K562 (cell line): ENCODE measurements at regions not wholly inside any gene's neighbourhood (a gene's known extent, or its start where the extent isn't known, plus 50 kb on each side); places are given as distances from the start of the nearest gene placed in this dataset.

Experiments
- ATAC-seq: fragments of 200-7000 bp; cut with Tn5 transposase; 3 replicates; pipeline ENCODE4 v1.9.1; 2020; ENCODE audit warnings: moderate library complexity
- BruUV-seq: library from RNA; stranded (reverse); fragments of 400-500 nt; replicated peaks from 2 replicates; lab custom pipeline; 2021; lab: Mats Ljungman, UMichigan
- CTCF ChIA-PET: fragments of 300-600 bp; formaldehyde crosslinking; extraction: SDS; loops from one replicate; lab custom pipeline; 2021; ENCODE audit warnings: low intra/inter-chr PET ratio; lab: Yijun Ruan, JAX
- POLR2A ChIA-PET: fragments of 300-600, 350-650 bp; sonication (Branson Sonifier 250); formaldehyde crosslinking; extraction: SDS; loops from one replicate; lab custom pipeline; 2021; ENCODE audit warnings: antibody characterized with exemption, inconsistent platforms; lab: Yijun Ruan, JAX
- DNase-seq, 4 experiments: peaks; one replicate each; pipeline versions ENCODE4 v3.0.0 to v3.0.0-alpha.2; 2011 to 2018; ENCODE audit warnings: low spot score in 3 of 4, mixed read lengths in 3 of 4; ENCODE audit errors: extremely low read depth in 1 of 4
- FAIRE-seq: peaks from 2 replicates; lab custom pipeline; 2011; peaks lifted over from hg19 to GRCh38; lab: Jason Lieb, UNC
- H2AFZ ChIP-seq: 2 replicates; pipeline ENCODE4 v1.6.0; 2011; ENCODE audit warnings: low read depth, low read length, control low read depth, inconsistent platforms
- H3K27ac ChIP-seq: fragments of 200-600 bp; 3 replicates; pipeline ENCODE4 v1.8.0; 2011; ENCODE audit warnings: low read depth, mild to moderate bottlenecking, control low read depth, inconsistent platforms, low read length, moderate library complexity, mixed read lengths; ENCODE audit errors: extremely low read depth
- H3K27me3 ChIP-seq, 2 experiments: fragments of 300-600 bp in 1 of 2; 2 replicates in 1 of 2; 3 replicates in 1 of 2; pipeline versions ENCODE4 v1.6.0 to v1.8.0; 2011; ENCODE audit warnings: inconsistent platforms in 2 of 2, low read length in 2 of 2, mild to moderate bottlenecking in 1 of 2, mixed read lengths in 1 of 2, moderate library complexity in 1 of 2; ENCODE audit not compliant: control insufficient read depth in 2 of 2, insufficient read depth in 2 of 2
- H3K36me3 ChIP-seq: fragments of 300-600 bp; 3 replicates; pipeline ENCODE4 v1.8.0; 2011; ENCODE audit warnings: mild to moderate bottlenecking, low read length, inconsistent platforms; ENCODE audit not compliant: control insufficient read depth, insufficient read depth
- H3K4me1 ChIP-seq, 2 experiments: fragments of 200-600 bp in 1 of 2; replicated peaks in 1 of 2; 2 replicates in 1 of 2; 3 replicates in 1 of 2; pipeline versions ENCODE4 v1.5.1 to v1.8.0; 2011; ENCODE audit warnings: inconsistent platforms in 2 of 2, low read length in 2 of 2, mild to moderate bottlenecking in 1 of 2, mixed read lengths in 1 of 2, moderate library complexity in 1 of 2; ENCODE audit not compliant: control insufficient read depth in 2 of 2, insufficient read depth in 2 of 2
- H3K4me2 ChIP-seq: 2 replicates; pipeline ENCODE4 v1.6.1; 2011; ENCODE audit warnings: low read length, control low read depth, inconsistent platforms, mixed read lengths; ENCODE audit not compliant: insufficient read depth
- H3K4me3 ChIP-seq: fragments of 200-600 bp; sonication (generic), shearing (Covaris generic); 2 replicates; pipeline ENCODE4 v1.5.1; 2016; ENCODE audit warnings: control low read depth, inconsistent platforms
- H3K79me2 ChIP-seq: fragments of 200-600 bp; 3 replicates; pipeline ENCODE4 v1.8.0; 2011; ENCODE audit warnings: low read length, inconsistent platforms; ENCODE audit not compliant: control insufficient read depth, insufficient read depth
- H3K9ac ChIP-seq, 2 experiments: 2 replicates each; pipeline versions ENCODE4 v1.6.0 to v1.6.1; 2011; ENCODE audit warnings: low read depth in 2 of 2, low read length in 2 of 2, control low read depth in 1 of 2, inconsistent platforms in 1 of 2, mild to moderate bottlenecking in 1 of 2, mixed read lengths in 1 of 2; ENCODE audit not compliant: insufficient read depth in 1 of 2
- H3K9me1 ChIP-seq: one replicate; pipeline ENCODE4 v1.6.0; 2011; ENCODE audit warnings: inconsistent platforms, mild to moderate bottlenecking, low read length, moderate library complexity; ENCODE audit not compliant: control insufficient read depth, insufficient read depth
- H3K9me3 ChIP-seq: replicated peaks from 2 replicates; pipeline ENCODE4 v1.5.1; 2011; ENCODE audit warnings: low read depth, low read length, inconsistent platforms; ENCODE audit not compliant: control insufficient read depth, insufficient read depth
- H4K20me1 ChIP-seq: replicated peaks from 2 replicates; pipeline ENCODE4 v1.6.1; 2011; ENCODE audit warnings: low read length, inconsistent platforms, mixed read lengths; ENCODE audit not compliant: control insufficient read depth, insufficient read depth
- ARID3A ChIP-seq: IDR thresholded peaks from 2 replicates; pipeline ENCODE4 v1.6.1; 2012; ENCODE audit warnings: low read depth, low read length, improper control_type of control experiment, borderline replicate concordance
- CCNT2 ChIP-seq: IDR thresholded peaks from 2 replicates; pipeline ENCODE4 v1.6.1; 2011; ENCODE audit warnings: borderline replicate concordance, low read depth, mild to moderate bottlenecking, moderate library complexity, mixed read lengths, low read length; ENCODE audit not compliant: insufficient read length; ENCODE audit errors: extremely low read depth
- FOXP1 ChIP-seq: sonication (generic); formaldehyde crosslinking; IDR thresholded peaks from 2 replicates; pipeline ENCODE4 v1.8.0; 2022; ENCODE audit warnings: mild to moderate bottlenecking, missing genetic modification reagents
- MECOM ChIP-seq: fragments of 250-450 bp; sonication (Bioruptor Pico); IDR thresholded peaks from 2 replicates; pipeline ENCODE4 v1.8.0; 2022; ENCODE audit warnings: inconsistent platforms
- MTA2 ChIP-seq: fragments of 450-650 bp; IDR thresholded peaks from 2 replicates; pipeline ENCODE4 v1.6.1; 2016; ENCODE audit warnings: low read depth
- MYNN ChIP-seq, 2 experiments: sonication (generic); formaldehyde crosslinking in 1 of 2; IDR thresholded peaks; 2 replicates each; pipeline versions ENCODE4 v1.5.0 to v1.6.1; 2016 to 2020; ENCODE audit warnings: antibody characterized with exemption in 1 of 2, missing genetic modification reagents in 1 of 2
- NFIX ChIP-seq: fragments of 250-450 bp; sonication (Bioruptor Pico); IDR thresholded peaks from 2 replicates; pipeline ENCODE4 v1.4.0; 2020; ENCODE audit warnings: low read depth, mild to moderate bottlenecking, moderate library complexity
- NR1H2 ChIP-seq: sonication (generic); formaldehyde crosslinking; IDR thresholded peaks from 2 replicates; pipeline ENCODE4 v1.4.0; 2020; ENCODE audit warnings: mild to moderate bottlenecking, missing genetic modification reagents
- PREB ChIP-seq: sonication (generic); formaldehyde crosslinking; IDR thresholded peaks from 2 replicates; pipeline ENCODE4 v1.8.1; 2023; ENCODE audit warnings: mild to moderate bottlenecking, missing genetic modification reagents
- PYGO2 ChIP-seq: fragments of 450-650 bp; IDR thresholded peaks from 2 replicates; pipeline ENCODE4 v1.6.1; 2016; ENCODE audit warnings: mild to moderate bottlenecking, missing genetic modification characterization, moderate library complexity, missing compliant biosample characterization
- SMAD3 ChIP-seq: fragments of 450-650 bp; formaldehyde crosslinking; conservative IDR thresholded peaks from 2 replicates; pipeline ENCODE4 v1.4.0; 2020; ENCODE audit warnings: mild to moderate bottlenecking
- SMARCA4 ChIP-seq: fragments of 450-650 bp; IDR thresholded peaks from 2 replicates; pipeline ENCODE4 v1.6.1; 2016
- SRSF3 ChIP-seq: fragments of 200-400 bp; formaldehyde crosslinking; IDR thresholded peaks from 2 replicates; pipeline ENCODE4 v1.6.1; 2016; ENCODE audit warnings: mild to moderate bottlenecking, low read length, moderate library complexity; ENCODE audit not compliant: insufficient read depth
- TAF1 ChIP-seq: IDR thresholded peaks from 2 replicates; pipeline ENCODE4 v1.6.1; 2011; ENCODE audit warnings: mild to moderate bottlenecking, low read length, moderate library complexity; ENCODE audit not compliant: insufficient read depth, control insufficient read depth, severe bottlenecking; ENCODE audit errors: extremely low read depth
- U2AF2 ChIP-seq: fragments of 200-400 bp; formaldehyde crosslinking; optimal IDR thresholded peaks from 2 replicates; pipeline ENCODE3; 2017; ENCODE audit warnings: low read depth, mild to moderate bottlenecking, low read length
- YBX1 ChIP-seq: fragments of 450-650 bp; IDR thresholded peaks from 2 replicates; pipeline ENCODE4 v1.7.1; 2016; ENCODE audit warnings: mild to moderate bottlenecking
- ZEB2 ChIP-seq: fragments of 450-650 bp; IDR thresholded peaks from 2 replicates; pipeline ENCODE4 v1.6.1; 2016
- ZKSCAN8 ChIP-seq: fragments of 200-800 bp; sonication (Bioruptor generic); IDR thresholded peaks from 2 replicates; pipeline ENCODE4 v1.6.1; 2016; ENCODE audit warnings: missing genetic modification characterization, missing compliant biosample characterization
- ZNF12 ChIP-seq: sonication (generic); formaldehyde crosslinking; IDR thresholded peaks from 2 replicates; pipeline ENCODE4 v1.4.0; 2020; ENCODE audit warnings: mild to moderate bottlenecking, missing genetic modification reagents
- ZNF507 ChIP-seq: conservative IDR thresholded peaks from 2 replicates; pipeline ENCODE4 v1.6.1; 2017; ENCODE audit warnings: missing genetic modification characterization, missing compliant biosample characterization
- in situ Hi-C: fragments of 300-500 bp; cut with MboI; formaldehyde crosslinking; loops from 4 replicates; pipeline ENCODE4 v1.15.0; 2018; ENCODE audit warnings: inconsistent platforms, mixed read lengths
- intact Hi-C: fragments of 100-400 bp; cut with micrococcal nuclease; formaldehyde crosslinking; loops from 2 replicates; pipeline ENCODE4 v1.14.2; 2022

- in situ Hi-C loops (no loop called here), intact Hi-C loops (no loop called here)
- no peak overlapping the region for H3K4me2 ChIP-seq
- no peaks in the 10 kb centered on the region for H3K79me2 ChIP-seq
- no peaks in the 10 kb centered on the region for H3K9me1 ChIP-seq
- no peaks in the 10 kb centered on the region for H3K27me3 ChIP-seq
- H3K27ac ChIP-seq: no peak overlapping the region
- FAIRE-seq (no peak), ATAC-seq (no peak), DNase-seq (no peak)
- CTCF ChIA-PET: no interaction called here
- no TSS peak for BruUV-seq
- no peak overlapping the region for H3K9ac ChIP-seq
- no peaks in the 10 kb centered on the region for H3K36me3 ChIP-seq
- H3K4me1 ChIP-seq: no peaks in the 10 kb centered on the region
- H3K4me3 ChIP-seq: no peak overlapping the region
- H2AFZ ChIP-seq: no peak overlapping the region
- POLR2A ChIA-PET: no interaction called here
- H4K20me1 ChIP-seq: no peaks in the 10 kb centered on the region
- TF ChIP-seq ZEB2: no peak
- TF ChIP-seq ARID3A: no peak
- no peak for TF ChIP-seq U2AF2
- no peak for TF ChIP-seq PREB
- no peak for TF ChIP-seq SMARCA4
- no peak for TF ChIP-seq SMAD3
- no peak for TF ChIP-seq MECOM (CRISPR knock-in tag)
- TF ChIP-seq NFIX (CRISPR knock-in tag): no peak
- TF ChIP-seq NR1H2: no peak
- no peak for TF ChIP-seq SRSF3
- no peak for TF ChIP-seq ZKSCAN8 (CRISPR knock-in tag)
- TF ChIP-seq YBX1: no peak
- TF ChIP-seq CCNT2: no peak
- TF ChIP-seq MTA2: no peak
- no peak for TF ChIP-seq ZNF507
- TF ChIP-seq ZNF12 (CRISPR knock-in tag): no peak
- TF ChIP-seq FOXP1 (CRISPR knock-in tag): no peak
- TF ChIP-seq PYGO2: no peak
- no peak for TF ChIP-seq TAF1
- no peak for TF ChIP-seq MYNN (IDR thresholded peaks at IDR 0.05)
- TF ChIP-seq MYNN (CRISPR knock-in tag; IDR thresholded peaks at IDR 0.05): no peak
- TF ChIP-seq, all 486 proteins: peak for 0
- no peaks in the 10 kb centered on the region for H3K9me3 ChIP-seq
These were observed 587.9 kb downstream of the PDCD6IP start for GRCh38 chr3:34386309-34386708.
